OCI-LY3 (cell line): ENCODE measurements at regions not wholly inside any gene's neighbourhood (a gene's known extent, or its start where the extent isn't known, plus 50 kb on each side); places are given as distances from the start of the nearest gene placed in this dataset.

Source experiments
- EZH2phosphoT487 ChIP-seq: fragments of 200-600 bp; shearing (Covaris generic); IDR thresholded peaks from 2 replicates; pipeline ENCODE4 v1.6.1; 2018; ENCODE audit warnings: antibody characterized with exemption, mixed run types, low read depth
- TF ChIP-seq, protein P1 (sequence below): fragments of 200-600, 300-600 bp; sonication (generic); IDR thresholded peaks from 2 replicates; pipeline ENCODE4 v1.5.1; 2014; ENCODE audit warnings: antibody characterized with exemption, low read length, low read depth

DNA sequence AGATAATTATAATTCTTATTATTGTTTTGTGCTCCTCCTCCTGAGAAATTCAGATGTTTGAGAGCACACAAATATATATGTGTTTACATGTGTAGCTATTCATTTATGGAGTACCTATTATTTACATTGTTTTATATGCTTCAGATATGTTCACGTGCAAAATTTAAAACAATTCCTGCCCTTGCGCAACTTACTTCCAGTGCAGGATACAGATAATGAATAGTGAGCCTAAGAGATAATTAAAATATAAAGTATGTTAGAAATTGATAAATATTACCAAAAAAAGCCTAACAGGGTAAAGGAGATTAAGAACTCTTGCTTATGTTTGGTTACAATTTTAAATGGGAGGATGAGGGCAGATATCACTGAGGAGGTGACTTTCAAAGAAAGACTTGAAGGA, 81.7 kb upstream of the DPH6 start:
- TF ChIP-seq, protein P1, sequence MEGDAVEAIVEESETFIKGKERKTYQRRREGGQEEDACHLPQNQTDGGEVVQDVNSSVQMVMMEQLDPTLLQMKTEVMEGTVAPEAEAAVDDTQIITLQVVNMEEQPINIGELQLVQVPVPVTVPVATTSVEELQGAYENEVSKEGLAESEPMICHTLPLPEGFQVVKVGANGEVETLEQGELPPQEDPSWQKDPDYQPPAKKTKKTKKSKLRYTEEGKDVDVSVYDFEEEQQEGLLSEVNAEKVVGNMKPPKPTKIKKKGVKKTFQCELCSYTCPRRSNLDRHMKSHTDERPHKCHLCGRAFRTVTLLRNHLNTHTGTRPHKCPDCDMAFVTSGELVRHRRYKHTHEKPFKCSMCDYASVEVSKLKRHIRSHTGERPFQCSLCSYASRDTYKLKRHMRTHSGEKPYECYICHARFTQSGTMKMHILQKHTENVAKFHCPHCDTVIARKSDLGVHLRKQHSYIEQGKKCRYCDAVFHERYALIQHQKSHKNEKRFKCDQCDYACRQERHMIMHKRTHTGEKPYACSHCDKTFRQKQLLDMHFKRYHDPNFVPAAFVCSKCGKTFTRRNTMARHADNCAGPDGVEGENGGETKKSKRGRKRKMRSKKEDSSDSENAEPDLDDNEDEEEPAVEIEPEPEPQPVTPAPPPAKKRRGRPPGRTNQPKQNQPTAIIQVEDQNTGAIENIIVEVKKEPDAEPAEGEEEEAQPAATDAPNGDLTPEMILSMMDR = no peak
- TF ChIP-seq EZH2phosphoT487 = no peak
